NB4 (cell line): ENCODE measurements at regions not wholly inside any gene's neighbourhood (a gene's known extent, or its start where the extent isn't known, plus 50 kb on each side); places are given as distances from the start of the nearest gene placed in this dataset.

Experiments
- CTCF ChIP-seq: IDR thresholded peaks from one replicate; pipeline ENCODE4 v1.5.1; 2012; ENCODE audit warnings: low read depth, low read length
- MYC ChIP-seq: IDR thresholded peaks from 2 replicates; pipeline ENCODE4 v1.6.1; 2011; ENCODE audit warnings: low read depth, low read length
- POLR2A ChIP-seq: IDR thresholded peaks from 2 replicates; pipeline ENCODE4 v1.6.1; 2011; ENCODE audit warnings: mild to moderate bottlenecking; ENCODE audit not compliant: insufficient read length; ENCODE audit errors: extremely low read depth
- TF ChIP-seq, protein P1 (sequence below): IDR thresholded peaks from 2 replicates; pipeline ENCODE4 v1.6.1; 2011; ENCODE audit warnings: low read depth, low read length

DNA sequence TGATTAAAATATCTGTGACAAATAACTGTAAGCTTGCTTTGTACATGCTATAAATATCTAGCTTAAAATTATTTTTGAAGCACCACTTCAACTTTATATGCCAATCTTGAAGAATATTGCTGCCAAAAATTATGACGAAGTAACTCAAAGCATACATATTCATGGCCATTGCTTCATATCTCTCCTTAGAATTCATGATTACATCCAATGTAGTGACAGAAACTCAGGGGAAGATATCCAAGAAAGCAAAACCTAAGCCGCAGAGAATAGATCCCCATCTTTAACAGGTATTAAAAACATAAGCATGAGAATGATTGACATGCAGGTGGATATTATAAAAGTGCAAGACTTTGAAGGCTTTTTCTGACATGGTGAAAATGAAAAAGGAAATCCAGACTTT lies 100.8 kb upstream of the PLPPR1 start:
- TF ChIP-seq CTCF (no peak), POLR2A (no peak), MYC (no peak)
- TF ChIP-seq, protein P1, sequence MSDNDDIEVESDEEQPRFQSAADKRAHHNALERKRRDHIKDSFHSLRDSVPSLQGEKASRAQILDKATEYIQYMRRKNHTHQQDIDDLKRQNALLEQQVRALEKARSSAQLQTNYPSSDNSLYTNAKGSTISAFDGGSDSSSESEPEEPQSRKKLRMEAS = no peak
